ENCODE measurements at regions not wholly inside any gene's neighbourhood (a gene's known extent, or its start where the extent isn't known, plus 50 kb on each side); places are given as distances from the start of the nearest gene placed in this dataset.

DNA sequence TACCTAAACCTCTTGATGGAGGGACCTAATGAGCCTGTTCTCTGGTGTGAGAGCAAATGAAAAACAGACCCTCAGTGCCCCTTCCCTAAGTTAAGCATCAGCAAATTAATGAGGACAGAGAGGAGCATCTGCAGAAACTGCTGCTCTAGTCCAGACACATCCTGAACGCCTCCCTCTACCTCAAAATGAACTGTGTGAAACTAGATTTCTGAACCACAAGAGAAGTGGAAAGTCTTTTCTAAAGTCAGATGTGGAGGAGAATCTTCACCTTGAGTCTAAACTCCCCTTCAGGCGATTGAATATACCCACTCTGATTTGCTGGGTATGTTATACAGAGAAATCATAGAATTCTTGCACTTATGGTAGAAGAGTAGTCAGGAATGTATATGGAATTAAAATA is 104.4 kb upstream of the AMZ2 start:
- Histone ChIP-seq H3K27me3 (no peaks in the 10 kb centered on the region), H3K27ac (no peak overlapping the region), H3K4me1 (replicated peaks in 1 of 2) (no peaks in the 10 kb centered on the region), H3K9me3 (replicated peaks in 1 of 3) (no peaks in the 10 kb centered on the region), H3K36me3 (replicated peaks in 1 of 2) (no peaks in the 10 kb centered on the region), H3K4me3 (no peak overlapping the region)
- 85 to 97% (median 92%) methylated on average over 2 of the region's 2 CpGs for WGBS, 4 donors
- no peak for DNase-seq
- TF ChIP-seq, protein P1, sequence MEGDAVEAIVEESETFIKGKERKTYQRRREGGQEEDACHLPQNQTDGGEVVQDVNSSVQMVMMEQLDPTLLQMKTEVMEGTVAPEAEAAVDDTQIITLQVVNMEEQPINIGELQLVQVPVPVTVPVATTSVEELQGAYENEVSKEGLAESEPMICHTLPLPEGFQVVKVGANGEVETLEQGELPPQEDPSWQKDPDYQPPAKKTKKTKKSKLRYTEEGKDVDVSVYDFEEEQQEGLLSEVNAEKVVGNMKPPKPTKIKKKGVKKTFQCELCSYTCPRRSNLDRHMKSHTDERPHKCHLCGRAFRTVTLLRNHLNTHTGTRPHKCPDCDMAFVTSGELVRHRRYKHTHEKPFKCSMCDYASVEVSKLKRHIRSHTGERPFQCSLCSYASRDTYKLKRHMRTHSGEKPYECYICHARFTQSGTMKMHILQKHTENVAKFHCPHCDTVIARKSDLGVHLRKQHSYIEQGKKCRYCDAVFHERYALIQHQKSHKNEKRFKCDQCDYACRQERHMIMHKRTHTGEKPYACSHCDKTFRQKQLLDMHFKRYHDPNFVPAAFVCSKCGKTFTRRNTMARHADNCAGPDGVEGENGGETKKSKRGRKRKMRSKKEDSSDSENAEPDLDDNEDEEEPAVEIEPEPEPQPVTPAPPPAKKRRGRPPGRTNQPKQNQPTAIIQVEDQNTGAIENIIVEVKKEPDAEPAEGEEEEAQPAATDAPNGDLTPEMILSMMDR (IDR thresholded peaks at IDR 0.05): no peak
- TF ChIP-seq POLR2A (IDR thresholded peaks at IDR 0.05): no peak
- intact Hi-C loops (cut with DNase I): no loop called here

DNA sequence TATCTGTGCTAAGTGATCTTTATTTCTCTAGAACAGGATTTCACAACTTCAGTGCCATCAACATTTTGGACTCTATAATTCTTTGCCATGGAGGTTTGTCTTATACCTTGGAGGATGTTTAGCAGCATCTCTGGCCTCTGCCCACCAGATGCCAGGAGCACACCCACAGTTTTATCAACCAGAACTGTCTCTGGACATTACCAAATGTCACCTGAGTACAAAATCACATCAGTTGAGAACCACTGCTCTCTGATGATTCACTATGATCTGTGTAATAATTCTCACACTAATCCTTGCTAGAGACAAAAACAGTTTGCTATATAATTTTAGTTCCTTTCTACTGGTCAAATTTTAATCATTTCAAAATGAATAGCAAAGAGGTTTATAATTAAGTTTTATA is 102.8 kb upstream of the AMZ2 start:
- Histone ChIP-seq H3K4me1 (replicated peaks in 1 of 2) (no peaks in the 10 kb centered on the region), H3K27me3 (no peaks in the 10 kb centered on the region), H3K4me3 (no peak overlapping the region), H3K36me3 (replicated peaks in 1 of 2) (no peaks in the 10 kb centered on the region), H3K9me3 (replicated peaks in 1 of 3) (no peaks in the 10 kb centered on the region), H3K27ac (no peak overlapping the region)
- intact Hi-C loops (cut with DNase I): no loop called here
- no peak for DNase-seq
- no peak for TF ChIP-seq POLR2A (IDR thresholded peaks at IDR 0.05)
- TF ChIP-seq, protein P1 (IDR thresholded peaks at IDR 0.05): no peak

DNA sequence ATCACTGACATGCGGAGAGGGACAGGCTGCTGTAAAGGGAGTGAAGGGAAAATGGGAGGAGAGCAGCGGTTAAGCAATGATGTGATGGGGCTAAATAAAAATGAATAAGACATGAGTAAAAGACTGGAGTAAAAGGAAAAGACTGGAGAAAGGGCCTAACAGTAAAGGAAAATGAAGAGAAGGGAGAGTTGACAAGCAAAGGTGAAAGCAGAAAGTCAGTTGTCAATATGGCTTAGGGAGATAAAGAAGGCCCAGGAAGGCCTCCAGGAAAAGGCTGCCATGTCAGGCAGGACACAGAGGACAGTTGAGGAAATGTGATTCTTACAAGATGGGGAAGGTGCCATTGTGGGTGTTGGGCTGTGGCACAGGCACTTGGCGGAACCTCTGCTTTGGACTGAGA is 98.9 kb upstream of the AMZ2 start:
- Histone ChIP-seq H3K27me3 (no peaks in the 10 kb centered on the region), H3K27ac (no peak overlapping the region), H3K4me1 (replicated peaks in 1 of 2) (no peaks in the 10 kb centered on the region), H3K4me3 (no peak overlapping the region), H3K36me3 (replicated peaks in 1 of 2) (no peaks in the 10 kb centered on the region), H3K9me3 (replicated peaks in 1 of 3) (no peaks in the 10 kb centered on the region)
- TF ChIP-seq, protein P1 (IDR thresholded peaks at IDR 0.05): no peak
- no peak for TF ChIP-seq POLR2A (IDR thresholded peaks at IDR 0.05)
- 95 to 100% (median 99%) methylated on average over 2 to 3 of the region's 3 CpGs for WGBS, 4 donors
- intact Hi-C loops (cut with DNase I): no loop called here
- DNase-seq: no peak

DNA sequence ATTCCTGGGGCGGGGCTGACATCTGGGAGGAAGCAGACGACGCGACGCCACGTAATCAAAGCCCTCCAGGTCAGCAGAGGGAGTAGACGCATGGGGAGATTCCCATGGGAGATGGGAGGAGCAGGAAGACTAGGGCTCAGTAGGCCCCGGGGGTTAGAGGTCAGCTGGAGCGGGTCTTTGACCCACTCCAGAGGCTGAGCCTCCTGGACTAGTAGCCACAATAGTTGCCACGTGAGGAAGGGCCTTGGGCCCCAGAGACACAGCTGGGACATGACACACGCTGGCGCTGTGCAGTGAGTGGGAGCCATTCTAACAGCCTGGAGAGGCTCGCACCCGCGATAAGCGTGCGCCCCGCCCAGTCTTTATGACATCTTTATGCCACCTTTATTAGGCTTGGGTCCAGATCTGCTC is 95.7 kb upstream of the AMZ2 start:
- 89 to 96% (median 94%) methylated on average over 15 to 18 of the region's 18 CpGs for WGBS, 4 donors

More for the DNA sequence above, 95.7 kb upstream of the AMZ2 start:
- no peak for DNase-seq
- Histone ChIP-seq H3K4me3 (no peak overlapping the region), H3K36me3 (replicated peaks in 1 of 2) (no peaks in the 10 kb centered on the region), H3K27me3 (no peaks in the 10 kb centered on the region), H3K27ac (no peak overlapping the region), H3K9me3 (replicated peaks in 1 of 3) (no peaks in the 10 kb centered on the region), H3K4me1 (replicated peaks in 1 of 2) (no peaks in the 10 kb centered on the region)
- no peak for TF ChIP-seq POLR2A (IDR thresholded peaks at IDR 0.05)
- TF ChIP-seq, protein P1 (IDR thresholded peaks at IDR 0.05): no peak
- intact Hi-C loops (cut with DNase I): no loop called here

All from adrenal gland (tissue), 9 donors.